RWPE1 (cell line): ENCODE measurements at regions not wholly inside any gene's neighbourhood (a gene's known extent, or its start where the extent isn't known, plus 50 kb on each side); places are given as distances from the start of the nearest gene placed in this dataset.

Source experiments
- CTCF ChIA-PET: fragments of 350-600 bp; sonication (Branson Sonifier 250); formaldehyde crosslinking; extraction: SDS; loops from one replicate; lab custom pipeline; 2021; lab: Yijun Ruan, JAX
- POLR2A ChIA-PET: fragments of 400-600 bp; formaldehyde crosslinking; extraction: SDS; loops from one replicate; lab custom pipeline; 2020; ENCODE audit warnings: antibody characterized with exemption; ENCODE audit not compliant: low non-redundant PET; lab: Yijun Ruan, JAX
- DNase-seq: peaks from one replicate; pipeline ENCODE4 v3.0.0; 2012; ENCODE audit warnings: low spot score
- H3K27ac ChIP-seq: fragments of 450-650 bp; 2 replicates; pipeline ENCODE4 v1.5.1; 2017
- CTCF ChIP-seq: fragments of 450-650 bp; conservative IDR thresholded peaks from 2 replicates; pipeline ENCODE4 v1.5.1; 2017; ENCODE audit warnings: low read depth, mild to moderate bottlenecking

GRCh38 chr15:38193496-38193895, 59.1 kb upstream of the SPRED1 start:
- TF ChIP-seq CTCF = no peak
- ChIA-PET CTCF (no interaction called here), POLR2A (no interaction called here)
- no peak overlapping the region for H3K27ac ChIP-seq
- DNase-seq = no peak

GRCh38 chr15:38195191-38195901, 57.3 kb upstream of the SPRED1 start:
- POLR2A ChIA-PET = no interaction called here
- no peak for DNase-seq

GRCh38 chr15:38196076-38196475, 56.6 kb upstream of the SPRED1 start:
- TF ChIP-seq CTCF = no peak
- H3K27ac ChIP-seq = no peak overlapping the region
- CTCF ChIA-PET = no interaction called here
- DNase-seq = no peak
- POLR2A ChIA-PET = no interaction called here

More at GRCh38 chr15:38195191-38195901, 57.3 kb upstream of the SPRED1 start:
- CTCF ChIA-PET = interaction anchor here (0.6 kb wide), 1 partner anchor 22 kb away, joined by 3 read pairs; no protein-coding TSS in a partner anchor
- TF ChIP-seq CTCF = no peak
- no peak overlapping the region for H3K27ac ChIP-seq

- no peak for DNase-seq
- H3K27ac ChIP-seq = no peak overlapping the region
- ChIA-PET CTCF (no interaction called here), POLR2A (no interaction called here)
- no peak for TF ChIP-seq CTCF
Measured at GRCh38 chr15:38197553-38197952, 55.1 kb upstream of the SPRED1 start.

GRCh38 chr15:38201714-38202113, 50.9 kb upstream of the SPRED1 start:
- no peak for DNase-seq
- ChIA-PET POLR2A (no interaction called here), CTCF (no interaction called here)
- no peak for TF ChIP-seq CTCF
- H3K27ac ChIP-seq = no peak overlapping the region

- no peak for TF ChIP-seq CTCF
- no peak overlapping the region for H3K27ac ChIP-seq
- ChIA-PET POLR2A (no interaction called here), CTCF (no interaction called here)
- no peak for DNase-seq
Measured at GRCh38 chr15:38202361-38202760, 50.3 kb upstream of the SPRED1 start.
